Stimulated activated CD4-positive, alpha-beta T cell treated with anti-CD3 and anti-CD28 coated beads, TNF-alpha, amount 100 ng/mL, for 4 hours (primary cell): ENCODE measurements at regions not wholly inside any gene's neighbourhood (a gene's known extent, or its start where the extent isn't known, plus 50 kb on each side); places are given as distances from the start of the nearest gene placed in this dataset.

Experiments
- DNase-seq, 3 experiments: peaks; one replicate each; pipeline ENCODE4 v3.0.0-alpha.2; 2020; ENCODE audit warnings: low read depth in 3 of 3

GRCh38 chr18:46321955-46322354 is 217.8 kb downstream of the HAUS1 start:
- no peak for DNase-seq

- DNase-seq = no peak
These were observed 218.3 kb downstream of the HAUS1 start for GRCh38 chr18:46322411-46322891.

- DNase-seq = no peak
These were observed 218.8 kb downstream of the HAUS1 start for GRCh38 chr18:46322941-46323340.

GRCh38 chr18:46324087-46324955 is 220.1 kb downstream of the HAUS1 start:
- DNase-seq = no peak

- DNase-seq = no peak
These were observed 221.7 kb downstream of the HAUS1 start for GRCh38 chr18:46325895-46326294.

GRCh38 chr18:46329736-46330246 is 225.6 kb downstream of the HAUS1 start:
- DNase-seq = no peak

GRCh38 chr18:46331316-46331715 is 227.1 kb downstream of the HAUS1 start:
- DNase-seq = no peak

- no peak for DNase-seq
These were observed 228.2 kb downstream of the HAUS1 start for GRCh38 chr18:46332286-46332801.

- DNase-seq = no peak
These were observed 228.7 kb downstream of the HAUS1 start for GRCh38 chr18:46332921-46333341.

- DNase-seq = no peak
These were observed 229.4 kb downstream of the HAUS1 start for GRCh38 chr18:46333431-46334135.

GRCh38 chr18:46334868-46335281 is 230.7 kb downstream of the HAUS1 start:
- DNase-seq = no peak

- no peak for DNase-seq
These were observed 231.4 kb downstream of the HAUS1 start for GRCh38 chr18:46335534-46336101.

- no peak for DNase-seq
These were observed 232.3 kb downstream of the HAUS1 start for GRCh38 chr18:46336278-46337111.

GRCh38 chr18:46337271-46337670 is 233.1 kb downstream of the HAUS1 start:
- DNase-seq = no peak

- DNase-seq = no peak
These were observed 234.0 kb downstream of the HAUS1 start for GRCh38 chr18:46338205-46338604.

- DNase-seq = no peak
These were observed 234.6 kb downstream of the HAUS1 start for GRCh38 chr18:46338766-46339165.

GRCh38 chr18:46340716-46341115 is 236.5 kb downstream of the HAUS1 start:
- DNase-seq = no peak

- DNase-seq = no peak
These were observed 237.9 kb downstream of the HAUS1 start for GRCh38 chr18:46341986-46342525.

- no peak for DNase-seq
These were observed 239.3 kb downstream of the HAUS1 start for GRCh38 chr18:46343456-46343855.

- peak in 2 of 3 experiments; percentile 15 to 20 for DNase-seq
These were observed 239.8 kb downstream of the HAUS1 start for GRCh38 chr18:46343931-46344372.
